H9 (cell line): ENCODE measurements at regions not wholly inside any gene's neighbourhood (a gene's known extent, or its start where the extent isn't known, plus 50 kb on each side); places are given as distances from the start of the nearest gene placed in this dataset.

Experiments
- DNase-seq: peaks from one replicate; pipeline ENCODE4 v3.0.0-alpha.2; 2017
- H2AFZ ChIP-seq: one replicate; pipeline ENCODE4 v1.6.1; 2013; ENCODE audit warnings: mild to moderate bottlenecking, low read length, control low read depth, moderate library complexity
- H2AK5ac ChIP-seq: 2 replicates; pipeline ENCODE4 v1.6.1; 2013; ENCODE audit warnings: low read length, control low read depth, mixed read lengths; ENCODE audit not compliant: insufficient read length
- H2BK120ac ChIP-seq: one replicate; pipeline ENCODE4 v1.6.1; 2013; ENCODE audit warnings: low read depth, mild to moderate bottlenecking, low read length, control low read depth, inconsistent platforms; ENCODE audit not compliant: poor library complexity, severe bottlenecking
- H2BK12ac ChIP-seq: 2 replicates; pipeline ENCODE4 v1.6.1; 2013; ENCODE audit warnings: low read length, control low read depth, mixed read lengths, low read depth; ENCODE audit not compliant: insufficient read length
- H2BK15ac ChIP-seq: 2 replicates; pipeline ENCODE4 v1.6.1; 2013; ENCODE audit warnings: low read depth, low read length, control low read depth
- H2BK20ac ChIP-seq: one replicate; pipeline ENCODE4 v1.6.1; 2013; ENCODE audit warnings: low read depth, mild to moderate bottlenecking, low read length, control low read depth, inconsistent platforms; ENCODE audit not compliant: poor library complexity, severe bottlenecking
- H2BK5ac ChIP-seq: 2 replicates; pipeline ENCODE4 v1.6.1; 2013; ENCODE audit warnings: low read length, control low read depth, mixed read lengths; ENCODE audit not compliant: insufficient read length
- H3K14ac ChIP-seq: 2 replicates; pipeline ENCODE4 v1.6.1; 2013; ENCODE audit warnings: low read length, control low read depth; ENCODE audit not compliant: insufficient read depth
- H3K18ac ChIP-seq: 2 replicates; pipeline ENCODE4 v1.6.1; 2013; ENCODE audit warnings: low read depth, mild to moderate bottlenecking, mixed read lengths, low read length, control low read depth; ENCODE audit not compliant: insufficient read length
- H3K23ac ChIP-seq: 2 replicates; pipeline ENCODE4 v1.6.1; 2013; ENCODE audit warnings: low read length, control low read depth, mixed read lengths, low read depth; ENCODE audit not compliant: insufficient read length
- H3K23me2 ChIP-seq: 2 replicates; pipeline ENCODE4 v1.6.1; 2013; ENCODE audit warnings: low read depth, mild to moderate bottlenecking, mixed read lengths, low read length, control low read depth; ENCODE audit not compliant: insufficient read length, poor library complexity, severe bottlenecking
- H3K27ac ChIP-seq: 2 replicates; pipeline ENCODE4 v1.5.1; 2013; ENCODE audit warnings: low read length, control low read depth, mixed read lengths, low read depth; ENCODE audit not compliant: insufficient read length
- H3K27me3 ChIP-seq: 2 replicates; pipeline ENCODE4 v1.6.1; 2013; ENCODE audit warnings: low read length, control low read depth, inconsistent platforms; ENCODE audit not compliant: insufficient read depth
- H3K4ac ChIP-seq: 2 replicates; pipeline ENCODE4 v1.6.1; 2013; ENCODE audit warnings: low read depth, mild to moderate bottlenecking, control low read depth, inconsistent platforms, low read length, moderate library complexity
- H3K4me1 ChIP-seq: 2 replicates; pipeline ENCODE4 v1.6.1; 2013; ENCODE audit warnings: low read length, control low read depth, inconsistent platforms; ENCODE audit not compliant: insufficient read depth
- H3K4me2 ChIP-seq: 2 replicates; pipeline ENCODE4 v1.6.1; 2013; ENCODE audit warnings: low read length, control low read depth, mixed read lengths; ENCODE audit not compliant: insufficient read length, insufficient read depth
- H3K56ac ChIP-seq: 2 replicates; pipeline ENCODE4 v1.6.1; 2013; ENCODE audit warnings: low read depth, mild to moderate bottlenecking, mixed read lengths, low read length, control low read depth; ENCODE audit not compliant: insufficient read length
- H3K79me1 ChIP-seq: 2 replicates; pipeline ENCODE4 v1.6.1; 2013; ENCODE audit warnings: low read depth, mild to moderate bottlenecking, moderate library complexity, low read length, control low read depth, inconsistent platforms; ENCODE audit not compliant: insufficient read depth, poor library complexity, severe bottlenecking
- H3K79me2 ChIP-seq: 2 replicates; pipeline ENCODE4 v1.6.1; 2013; ENCODE audit warnings: low read length, control low read depth, inconsistent platforms; ENCODE audit not compliant: insufficient read depth
- H3K9ac ChIP-seq: 2 replicates; pipeline ENCODE4 v1.6.1; 2013; ENCODE audit warnings: low read length, control low read depth, mixed read lengths; ENCODE audit not compliant: insufficient read length; ENCODE audit errors: extremely low read depth
- H3K9me3 ChIP-seq: one replicate; pipeline ENCODE4 v1.6.1; 2013; ENCODE audit warnings: low read depth, low read length, inconsistent platforms; ENCODE audit not compliant: control insufficient read depth
- H3T11ph ChIP-seq: one replicate; pipeline ENCODE4 v1.6.1; 2013; ENCODE audit warnings: mild to moderate bottlenecking, low read length, control low read depth, inconsistent platforms
- H4K20me1 ChIP-seq: one replicate; pipeline ENCODE4 v1.6.1; 2013; ENCODE audit not compliant: control insufficient read depth, insufficient read length, insufficient read depth
- H4K5ac ChIP-seq: 2 replicates; pipeline ENCODE4 v1.6.1; 2013; ENCODE audit warnings: low read depth, mild to moderate bottlenecking, mixed read lengths, low read length, control low read depth; ENCODE audit not compliant: insufficient read length
- H4K8ac ChIP-seq: replicated peaks from 2 replicates; pipeline ENCODE4 v1.6.1; 2013; ENCODE audit warnings: low read length, control low read depth, mixed read lengths, low read depth; ENCODE audit not compliant: insufficient read length
- H4K91ac ChIP-seq: 2 replicates; pipeline ENCODE4 v1.6.1; 2013; ENCODE audit warnings: low read depth, mild to moderate bottlenecking, moderate library complexity, mixed read lengths, low read length, control low read depth; ENCODE audit not compliant: insufficient read length
- H3K27ac Mint-ChIP-seq, 3 experiments: 2 replicates in 2 of 3; 3 replicates in 1 of 3; pipeline ENCODE4 v1.8.0; 2020 to 2021; ENCODE audit warnings: mixed read lengths in 3 of 3, mild to moderate bottlenecking in 1 of 3, moderate library complexity in 1 of 3
- H3K27me3 Mint-ChIP-seq: 2 replicates; pipeline ENCODE4 v1.8.0; 2021; ENCODE audit warnings: low read depth, mild to moderate bottlenecking, moderate library complexity, mixed read lengths
- H3K36me3 Mint-ChIP-seq, 3 experiments: 2 replicates in 2 of 3; 3 replicates in 1 of 3; pipeline ENCODE4 v1.8.0; 2020 to 2021; ENCODE audit warnings: low read depth in 3 of 3, mixed read lengths in 3 of 3; ENCODE audit not compliant: insufficient read depth in 1 of 3
- H3K4me1 Mint-ChIP-seq, 2 experiments: 2 replicates each; pipeline ENCODE4 v1.8.0; 2020; ENCODE audit warnings: mixed read lengths in 2 of 2
- H3K4me3 Mint-ChIP-seq, 2 experiments: 2 replicates in 1 of 2; 3 replicates in 1 of 2; pipeline ENCODE4 v1.8.0; 2020 to 2021; ENCODE audit warnings: mild to moderate bottlenecking in 2 of 2, mixed read lengths in 2 of 2, moderate library complexity in 1 of 2
- H3K9me3 Mint-ChIP-seq, 2 experiments: 2 replicates in 1 of 2; 3 replicates in 1 of 2; pipeline ENCODE4 v1.8.0; 2020; ENCODE audit warnings: mild to moderate bottlenecking in 2 of 2, mixed read lengths in 2 of 2, moderate library complexity in 1 of 2
- WGBS: extraction: QIAGEN DNeasy Blood & Tissue Kit; methylation state at CpG from one replicate; pipeline ENCODE4 v1.1.7; 2013; ENCODE audit warnings: missing lambda C conversion rate, low lambda C conversion rate, mixed read lengths; ENCODE audit not compliant: insufficient read length; ENCODE audit errors: extremely low coverage; 5-methylcytosine and 5-hydroxymethylcytosine counted together
- TF ChIP-seq, protein P1 (sequence below): fragments of 200-600 bp; sonication (generic); conservative IDR thresholded peaks from 3 replicates; pipeline ENCODE4 v1.8.0; 2021; ENCODE audit warnings: antibody characterized with exemption, mild to moderate bottlenecking

DNA sequence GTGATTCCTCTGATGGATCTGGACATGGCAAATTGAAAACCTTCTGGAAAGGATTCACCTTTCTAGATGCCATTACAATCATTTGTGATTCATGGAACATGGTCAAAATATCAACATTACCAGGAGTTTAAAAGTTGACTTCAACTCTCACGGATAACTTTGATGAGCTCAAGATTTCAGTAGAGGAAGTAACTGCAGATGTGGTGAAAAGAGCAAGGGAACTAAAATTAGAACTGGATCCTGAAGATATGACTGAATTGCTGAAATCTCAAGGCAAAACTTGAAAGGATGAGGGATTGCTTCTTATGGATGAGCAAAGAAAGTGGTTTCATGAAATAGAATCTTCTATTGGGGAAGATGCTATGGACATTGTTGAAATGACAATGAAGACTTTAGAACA is 293.6 kb downstream of the ARHGAP12 start:
- Mint-ChIP-seq H3K36me3 (peaks cover 0 to 6% (median 5%) of the 10 kb centered on the region in 3 experiments; a peak in 5 of 7 replicates), H3K4me1 (no peaks in the 10 kb centered on the region), H3K27me3 (no peaks in the 10 kb centered on the region), H3K9me3 (peaks cover 10 to 21% of the 10 kb centered on the region in 2 experiments), H3K4me3 (no peak overlapping the region), H3K27ac (no peak overlapping the region)
- Histone ChIP-seq H3K56ac (no peak overlapping the region), H4K20me1 (no peaks in the 10 kb centered on the region), H4K8ac (no peak overlapping the region), H2AK5ac (no peak overlapping the region), H2BK12ac (no peak overlapping the region), H2BK15ac (no peak overlapping the region), H3K18ac (no peak overlapping the region), H3K14ac (no peak overlapping the region), H3K27me3 (no peaks in the 10 kb centered on the region), H3T11ph (no peak overlapping the region), H3K79me2 (no peaks in the 10 kb centered on the region), H2BK5ac (no peak overlapping the region), H2AFZ (no peak overlapping the region), H3K4ac (no peak overlapping the region), H3K4me2 (no peak overlapping the region), H3K9ac (no peak overlapping the region), H3K79me1 (no peaks in the 10 kb centered on the region), H3K9me3 (no peaks in the 10 kb centered on the region), H3K23me2 (no peaks in the 10 kb centered on the region), H3K4me1 (no peaks in the 10 kb centered on the region), H3K23ac (no peak overlapping the region), H2BK20ac (no peak overlapping the region), H4K5ac (no peak overlapping the region), H2BK120ac (no peak overlapping the region), H4K91ac (no peak overlapping the region), H3K27ac (no peak overlapping the region)
- DNase-seq: no peak
- TF ChIP-seq, protein P1, sequence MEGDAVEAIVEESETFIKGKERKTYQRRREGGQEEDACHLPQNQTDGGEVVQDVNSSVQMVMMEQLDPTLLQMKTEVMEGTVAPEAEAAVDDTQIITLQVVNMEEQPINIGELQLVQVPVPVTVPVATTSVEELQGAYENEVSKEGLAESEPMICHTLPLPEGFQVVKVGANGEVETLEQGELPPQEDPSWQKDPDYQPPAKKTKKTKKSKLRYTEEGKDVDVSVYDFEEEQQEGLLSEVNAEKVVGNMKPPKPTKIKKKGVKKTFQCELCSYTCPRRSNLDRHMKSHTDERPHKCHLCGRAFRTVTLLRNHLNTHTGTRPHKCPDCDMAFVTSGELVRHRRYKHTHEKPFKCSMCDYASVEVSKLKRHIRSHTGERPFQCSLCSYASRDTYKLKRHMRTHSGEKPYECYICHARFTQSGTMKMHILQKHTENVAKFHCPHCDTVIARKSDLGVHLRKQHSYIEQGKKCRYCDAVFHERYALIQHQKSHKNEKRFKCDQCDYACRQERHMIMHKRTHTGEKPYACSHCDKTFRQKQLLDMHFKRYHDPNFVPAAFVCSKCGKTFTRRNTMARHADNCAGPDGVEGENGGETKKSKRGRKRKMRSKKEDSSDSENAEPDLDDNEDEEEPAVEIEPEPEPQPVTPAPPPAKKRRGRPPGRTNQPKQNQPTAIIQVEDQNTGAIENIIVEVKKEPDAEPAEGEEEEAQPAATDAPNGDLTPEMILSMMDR: no peak
- WGBS: no CpG with 5 or more reads among the region's 1 CpG
